Umbilical cord (tissue), 1 donor: ENCODE measurements at regions not wholly inside any gene's neighbourhood (a gene's known extent, or its start where the extent isn't known, plus 50 kb on each side); places are given as distances from the start of the nearest gene placed in this dataset.

Source experiments
- DNase-seq: peaks from one replicate; pipeline ENCODE4 v3.0.0-alpha.2; 2015; ENCODE audit warnings: low spot score

DNA sequence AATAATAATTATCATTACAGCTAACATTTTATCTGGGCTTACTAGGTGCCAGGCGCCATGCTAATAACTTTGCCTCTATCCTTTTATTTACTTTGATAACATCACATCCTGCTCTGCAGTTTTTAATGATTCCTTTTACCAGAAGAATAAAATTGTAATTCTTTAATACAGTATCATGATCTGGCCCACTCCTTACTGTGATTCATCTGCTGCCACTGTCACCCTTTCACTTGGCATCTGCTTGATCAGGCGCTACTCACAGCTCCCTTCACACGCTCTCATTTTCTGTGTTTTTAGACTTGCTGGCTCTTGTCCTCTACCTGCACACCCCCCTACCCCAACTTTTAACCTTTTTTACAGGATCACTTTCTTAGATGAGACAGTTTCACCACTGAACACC, 167.5 kb downstream of the NTMT2 start:
- DNase-seq = no peak

DNA sequence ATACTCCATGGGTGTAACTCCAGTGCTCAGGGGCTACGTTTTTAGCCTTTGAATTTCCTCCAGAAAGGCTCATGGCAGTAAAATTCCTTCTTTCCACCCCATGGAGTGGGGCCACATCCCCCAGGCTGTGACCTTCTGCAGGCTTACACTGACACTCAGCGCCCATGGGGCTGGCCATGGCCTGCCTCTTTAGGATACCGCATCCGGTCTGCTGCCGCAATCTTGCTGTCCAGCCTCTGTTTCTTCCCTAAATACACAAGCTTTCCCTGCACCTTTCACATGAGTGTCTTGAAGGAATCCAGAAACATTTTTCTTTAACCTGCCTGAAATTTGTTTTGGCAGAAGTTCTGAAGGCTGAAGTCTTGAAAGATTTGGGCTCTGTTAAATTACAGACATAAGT, 170.5 kb downstream of the NTMT2 start:
- peak; percentile 14 for DNase-seq

DNA sequence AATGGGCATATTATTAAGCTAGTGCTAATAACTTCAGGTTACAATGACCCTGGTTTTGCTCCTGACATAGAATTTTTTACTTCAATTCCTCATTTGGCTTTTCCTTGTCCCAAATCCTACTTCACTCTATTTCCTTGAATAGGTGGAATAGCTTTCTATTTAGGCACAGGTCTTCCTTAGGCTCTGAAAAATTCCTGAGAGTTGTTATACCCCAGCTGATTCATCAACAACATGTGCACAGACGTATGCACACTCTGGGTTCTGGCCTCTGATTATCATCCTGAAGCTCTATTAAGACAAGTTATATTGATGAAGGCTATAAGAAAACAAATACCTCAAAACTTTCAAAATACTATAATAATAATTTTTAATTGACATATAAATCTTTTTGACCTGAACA, 172.4 kb downstream of the NTMT2 start:
- DNase-seq = no peak

DNA sequence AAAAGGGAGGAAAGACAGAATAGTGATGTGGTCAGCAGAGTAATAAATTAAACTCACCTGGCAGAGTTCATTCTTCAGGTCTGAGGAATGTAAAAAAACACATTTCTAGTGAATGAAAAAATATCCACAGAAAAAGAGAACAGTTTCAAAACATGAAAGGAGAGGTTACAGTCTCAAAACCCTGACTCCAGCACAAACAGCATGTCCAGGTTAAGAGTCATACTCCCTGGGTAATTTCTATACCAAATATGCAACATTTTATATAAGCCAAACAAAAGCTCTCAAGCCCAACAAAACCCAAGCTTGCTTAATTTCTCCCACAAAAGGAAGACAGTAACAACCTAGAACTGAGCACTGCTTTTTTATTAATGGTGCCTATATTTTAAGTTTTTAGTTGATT, 173.0 kb downstream of the NTMT2 start:
- no peak for DNase-seq

DNA sequence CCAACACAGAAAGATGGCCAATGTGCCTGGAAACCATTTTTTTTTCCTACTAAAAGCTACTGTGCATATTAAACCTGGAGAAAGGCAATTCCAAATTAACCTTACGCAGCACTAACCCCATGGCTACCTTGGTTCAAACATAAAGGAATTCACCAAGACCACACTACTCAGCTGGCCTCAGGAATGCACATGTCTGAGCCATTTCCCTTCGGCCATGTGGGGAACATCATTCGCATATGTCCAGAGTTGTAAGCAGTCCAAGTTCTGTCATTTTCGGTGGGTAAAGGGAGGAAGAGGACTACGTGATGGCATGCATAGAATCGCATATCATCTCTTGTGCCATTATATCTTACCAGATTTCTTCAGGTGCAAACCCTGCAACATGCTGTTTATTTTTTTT, 175.4 kb downstream of the NTMT2 start:
- no peak for DNase-seq

DNA sequence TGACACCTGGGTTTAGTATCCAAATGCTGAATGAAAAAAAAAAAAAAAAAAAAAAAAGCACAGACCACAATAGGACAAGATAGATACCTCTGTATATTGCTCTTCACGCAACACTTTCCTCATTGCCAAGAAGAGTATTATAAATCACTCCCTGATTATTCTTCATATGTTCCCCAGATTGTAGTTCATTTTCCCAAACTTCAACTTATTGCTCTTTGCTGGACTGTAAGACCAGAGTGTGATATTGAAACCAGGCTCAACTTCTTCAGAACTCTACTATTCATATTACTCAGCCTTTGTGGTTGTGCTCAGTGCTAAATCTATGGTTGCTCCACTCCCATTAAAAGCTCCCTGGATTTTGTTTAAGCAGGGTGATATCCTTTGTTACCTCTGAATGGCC, 180.4 kb downstream of the NTMT2 start:
- no peak for DNase-seq

DNA sequence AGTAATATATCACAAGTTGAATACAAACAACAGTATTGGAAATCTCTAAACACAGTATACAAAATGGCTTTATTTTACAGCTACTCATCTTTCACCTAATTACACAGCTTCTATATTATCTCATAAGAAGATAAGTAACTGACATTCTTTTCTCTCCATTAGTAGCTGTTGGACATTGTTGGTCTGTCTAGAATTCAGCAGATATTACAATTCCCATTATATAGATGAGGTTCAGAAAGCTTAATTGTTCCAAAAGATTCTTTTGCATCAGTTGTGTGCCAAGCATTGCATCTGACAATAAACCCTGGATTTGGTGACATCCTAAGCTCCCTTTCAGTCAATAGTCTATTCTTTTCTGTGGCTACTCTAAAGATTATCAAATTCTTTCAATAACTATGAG, 187.0 kb downstream of the NTMT2 start:
- no peak for DNase-seq

DNA sequence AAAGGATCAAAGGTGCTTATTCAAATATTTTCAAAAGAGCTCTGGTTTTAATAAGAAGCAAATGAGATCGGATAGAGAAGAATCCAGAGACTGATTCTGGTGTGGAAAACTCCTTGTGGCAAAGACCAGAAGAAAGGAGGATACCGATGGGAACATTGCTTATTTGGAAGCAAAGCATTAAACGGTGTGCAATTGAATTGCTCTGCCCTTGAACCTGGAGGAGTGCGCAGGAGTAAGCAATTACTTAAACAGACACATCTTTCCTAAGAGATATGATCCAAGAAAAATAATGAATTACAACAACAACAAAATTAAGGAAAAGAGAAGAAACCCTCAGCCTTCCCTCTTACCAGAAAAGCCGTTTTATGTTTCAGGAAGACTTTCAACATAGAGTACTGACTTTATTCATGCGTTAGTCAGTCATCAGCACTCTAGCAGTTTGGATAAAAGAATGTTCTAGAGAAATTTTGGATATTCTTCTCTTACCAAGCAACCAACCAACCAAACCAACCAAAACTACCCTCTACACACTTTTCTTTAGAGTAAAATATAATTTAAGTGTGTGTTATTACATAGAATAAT, 191.7 kb downstream of the NTMT2 start:
- DNase-seq = no peak

DNA sequence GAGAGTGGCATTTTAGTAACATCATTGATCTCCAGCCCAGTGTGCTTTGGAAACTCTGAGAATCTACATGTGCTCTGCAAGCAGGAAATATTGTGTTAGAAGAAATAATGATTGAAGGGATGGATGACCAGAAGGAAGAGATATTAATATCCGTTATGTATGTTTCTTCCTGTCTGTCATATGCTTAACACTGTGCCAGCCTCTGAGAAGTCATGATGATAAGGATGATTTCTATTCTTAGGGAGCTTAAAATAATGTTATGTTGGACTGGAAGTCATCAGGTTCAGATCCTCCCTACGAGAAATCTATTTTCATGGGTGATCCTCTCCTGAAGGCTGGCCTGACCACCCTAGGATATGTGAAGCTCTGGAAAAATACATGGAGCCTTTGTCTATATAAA, 192.4 kb upstream of the GORAB start:
- no peak for DNase-seq

DNA sequence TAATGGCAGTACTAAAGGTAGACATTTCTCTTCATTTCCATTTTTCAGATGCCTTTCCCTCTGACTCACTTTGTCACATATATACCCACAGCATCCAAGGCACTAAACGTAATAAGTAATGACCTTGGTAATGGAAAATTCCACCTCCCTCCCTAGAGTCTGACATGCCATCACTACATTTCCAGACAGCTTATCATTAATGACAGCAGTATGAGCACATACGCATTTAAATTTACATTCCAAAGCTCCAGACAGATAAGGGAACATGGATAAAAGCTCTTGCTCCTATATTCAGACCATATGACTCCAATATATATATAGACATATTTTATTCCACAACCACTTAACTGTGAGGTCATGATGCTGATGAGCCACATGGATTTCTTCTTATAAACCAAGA, 191.7 kb upstream of the GORAB start:
- DNase-seq = peak; percentile 14

DNA sequence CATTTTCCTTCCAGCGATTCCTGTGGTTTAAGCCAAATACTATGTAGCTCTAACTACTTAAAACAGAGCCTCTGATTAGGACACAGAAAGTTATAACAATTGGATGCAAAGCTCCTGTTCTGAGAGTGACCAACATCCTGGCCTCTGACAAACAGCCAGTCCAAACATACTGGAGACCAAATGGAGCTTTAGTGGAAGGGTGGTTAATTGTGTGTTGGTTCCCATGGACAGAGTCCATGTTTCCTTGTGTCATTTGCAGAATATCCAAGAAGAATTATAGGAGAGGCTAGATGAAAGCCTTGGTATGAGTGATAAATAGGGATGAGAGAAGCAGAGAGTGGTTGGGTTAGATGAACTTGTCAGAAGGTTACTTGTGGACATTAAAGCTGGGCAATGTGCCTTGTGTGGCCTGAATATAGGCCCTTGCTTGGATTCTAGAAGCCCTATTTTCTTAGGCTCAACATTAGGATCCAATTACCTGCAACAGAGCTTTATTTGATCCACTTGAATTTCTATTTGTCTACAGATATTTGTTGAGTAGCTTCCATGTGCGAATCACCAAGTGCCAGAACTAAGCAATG, 180.5 kb upstream of the GORAB start:
- DNase-seq = no peak

DNA sequence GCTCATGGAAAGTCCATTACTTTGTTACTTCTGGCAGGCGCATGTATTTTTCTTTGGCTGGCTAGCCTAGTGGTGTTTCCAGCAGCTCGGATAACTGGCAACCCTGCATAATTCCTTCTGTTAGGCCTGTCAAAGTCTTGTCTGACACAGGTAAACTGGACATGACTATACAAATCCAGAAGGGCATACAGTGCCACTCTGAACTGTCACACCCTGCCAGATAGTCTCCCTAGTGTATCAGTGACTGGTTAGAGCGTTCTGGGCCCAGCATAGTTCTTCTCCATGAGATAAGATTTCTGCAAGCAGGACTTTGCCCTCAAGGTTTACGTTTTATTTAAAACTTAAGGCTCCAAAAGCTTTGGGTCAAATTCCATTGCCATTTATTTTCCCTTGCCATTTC, 177.7 kb upstream of the GORAB start:
- DNase-seq = no peak

DNA sequence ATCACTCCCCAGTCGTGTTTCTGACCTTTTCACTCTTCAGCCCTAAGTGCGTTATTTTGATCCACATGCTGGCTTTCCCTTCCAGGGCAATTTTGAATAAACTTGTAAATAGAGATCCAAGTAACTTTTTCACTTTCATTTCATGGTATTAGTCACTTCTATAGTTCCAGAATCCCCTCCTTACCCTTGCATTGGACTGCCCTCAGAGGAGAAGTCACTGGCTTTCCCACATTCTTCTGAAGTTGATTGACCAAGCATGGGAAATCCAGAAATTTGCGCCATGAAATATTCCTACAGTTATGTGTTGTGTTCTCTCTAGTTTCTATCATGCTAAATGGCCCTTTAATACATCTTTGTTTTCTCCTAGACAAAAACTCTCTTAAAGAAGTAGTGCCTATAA, 177.3 kb upstream of the GORAB start:
- DNase-seq = no peak

DNA sequence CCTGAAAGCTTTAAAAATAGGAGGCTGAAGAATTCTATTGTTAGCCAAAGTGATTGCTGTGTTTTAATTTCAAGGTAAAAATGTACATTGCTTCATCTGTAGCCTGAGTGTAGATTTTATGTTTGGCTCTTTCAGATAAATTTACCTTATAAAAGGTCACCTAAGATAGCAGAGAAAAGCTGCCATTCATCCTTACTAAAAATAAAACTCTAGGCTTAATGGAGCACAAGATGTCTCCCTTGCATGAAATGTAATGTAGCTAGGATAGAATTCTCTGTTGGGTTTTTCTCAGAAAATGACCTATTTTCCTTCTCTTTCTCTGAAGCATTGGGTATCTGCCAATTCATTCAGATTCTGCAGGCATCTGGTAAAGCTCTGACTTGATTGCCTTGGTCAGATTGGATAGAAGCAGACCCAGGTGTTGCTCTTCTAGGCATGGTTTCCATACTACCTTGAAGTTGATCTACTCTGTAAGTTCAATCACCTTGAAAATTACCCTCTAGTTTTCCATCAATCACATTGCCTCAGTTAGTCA, 176.6 kb upstream of the GORAB start:
- DNase-seq = peak; percentile 4

DNA sequence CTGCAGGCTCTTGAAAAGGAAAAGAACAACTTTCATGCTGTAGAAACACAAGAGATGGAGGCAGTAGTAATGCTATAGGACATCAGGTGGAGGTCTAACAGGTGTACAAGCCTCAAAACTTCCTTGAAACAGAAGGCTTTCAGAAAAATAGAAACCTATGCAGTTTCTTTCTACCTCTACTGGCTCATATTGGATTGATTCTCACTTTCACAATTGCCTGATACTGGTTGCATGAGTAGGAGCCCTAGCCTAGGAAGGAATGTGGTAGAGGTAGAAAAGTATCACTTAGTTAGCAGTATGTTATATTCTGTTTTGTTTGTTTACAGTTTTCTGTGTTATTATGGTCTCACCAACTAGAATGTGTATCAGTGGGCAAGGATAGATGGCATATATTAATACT, 175.4 kb upstream of the GORAB start:
- DNase-seq = no peak

DNA sequence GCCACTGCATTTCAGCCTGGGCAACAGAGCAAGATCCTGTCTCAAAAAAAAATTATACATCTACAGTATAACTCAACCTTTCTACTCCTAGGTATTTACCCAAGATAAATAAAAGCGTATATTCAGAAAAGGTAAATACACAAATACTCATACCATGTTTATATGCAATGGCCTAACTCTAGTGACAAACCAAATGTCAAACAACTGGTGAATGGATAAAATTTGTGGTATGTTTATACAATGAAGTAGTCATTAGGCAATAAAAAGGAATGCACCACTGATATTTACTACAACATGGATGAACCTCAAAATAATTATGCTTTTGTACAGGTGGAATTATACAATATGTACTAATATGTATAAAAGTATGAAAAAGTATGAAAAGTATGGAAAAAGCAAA, 174.2 kb upstream of the GORAB start:
- DNase-seq = no peak

DNA sequence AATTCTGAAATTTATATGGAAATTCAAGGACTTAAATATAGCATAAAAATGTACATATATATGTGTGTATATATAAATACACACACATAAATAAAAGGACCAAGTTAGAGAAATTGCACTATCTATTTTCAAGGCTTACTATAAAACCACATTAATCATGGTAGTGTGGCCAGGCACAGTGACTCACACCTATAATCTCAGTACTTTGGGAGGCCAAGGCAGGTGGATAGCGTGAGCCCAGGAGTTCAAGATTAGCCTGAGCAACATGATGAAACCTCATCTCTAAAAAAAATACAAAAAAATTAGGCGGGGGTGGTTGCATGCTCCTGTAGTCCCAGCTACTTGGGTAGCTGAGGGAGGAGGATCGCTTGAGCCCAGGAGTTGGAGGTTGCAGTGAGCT, 171.4 kb upstream of the GORAB start:
- no peak for DNase-seq

DNA sequence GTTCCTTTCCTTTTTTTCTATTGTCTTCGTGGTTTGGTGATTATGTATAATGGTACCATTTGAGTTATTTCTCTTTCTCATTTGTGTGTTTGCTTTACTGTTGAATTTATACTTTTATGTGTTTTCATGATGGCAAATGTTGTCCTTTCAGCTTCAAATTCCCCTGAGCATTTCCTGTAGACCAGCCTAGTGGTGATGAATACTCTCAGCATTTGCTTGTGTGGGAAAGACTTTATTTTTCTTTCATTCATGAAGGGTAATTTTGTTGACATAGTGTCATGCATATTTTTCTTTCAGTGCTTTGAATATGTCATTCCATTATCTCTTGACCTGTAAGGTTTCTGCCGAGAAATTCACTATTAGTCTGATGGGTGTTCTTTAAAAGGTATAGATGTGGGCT, 166.6 kb upstream of the GORAB start:
- no peak for DNase-seq

DNA sequence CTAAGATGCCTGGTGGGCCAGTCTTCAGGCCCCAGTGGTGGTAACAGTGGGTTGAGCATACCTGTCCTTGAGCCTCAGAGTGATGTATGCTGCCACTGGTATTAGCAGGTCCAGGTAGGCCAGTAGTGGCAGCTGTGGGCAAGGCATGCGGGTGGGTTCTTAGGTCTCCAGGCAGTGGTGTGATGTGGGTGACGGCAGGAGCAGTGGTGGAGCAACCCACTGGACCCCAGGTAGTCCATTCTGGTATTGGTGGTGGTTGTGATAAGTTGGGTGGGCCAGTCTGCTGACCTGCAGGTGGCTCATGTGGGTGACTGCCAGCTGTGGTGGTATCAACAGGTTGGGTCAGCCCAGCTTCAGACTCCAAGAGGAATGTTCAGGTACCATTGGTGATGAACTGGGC, 165.0 kb upstream of the GORAB start:
- no peak for DNase-seq

DNA sequence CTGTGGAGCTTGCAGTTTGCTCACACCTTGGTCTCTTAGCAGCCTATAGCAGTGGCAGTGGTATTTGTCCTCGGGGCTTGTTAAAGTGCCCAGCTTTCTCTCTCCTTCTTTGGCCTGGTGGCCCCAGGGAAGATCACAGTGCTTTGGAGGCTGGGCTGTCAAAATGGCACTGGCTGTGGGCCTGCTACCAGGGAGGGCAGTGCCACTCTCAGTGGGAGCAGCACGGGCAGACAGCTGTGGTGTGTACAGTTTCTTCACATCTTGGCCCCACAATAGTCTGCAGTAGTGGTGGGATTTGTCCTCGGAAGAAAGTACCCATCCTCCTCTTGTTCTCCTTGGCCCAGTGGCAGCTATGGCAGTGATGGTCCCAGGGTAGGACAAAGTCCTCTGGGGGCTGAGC, 164.4 kb upstream of the GORAB start:
- DNase-seq = no peak

DNA sequence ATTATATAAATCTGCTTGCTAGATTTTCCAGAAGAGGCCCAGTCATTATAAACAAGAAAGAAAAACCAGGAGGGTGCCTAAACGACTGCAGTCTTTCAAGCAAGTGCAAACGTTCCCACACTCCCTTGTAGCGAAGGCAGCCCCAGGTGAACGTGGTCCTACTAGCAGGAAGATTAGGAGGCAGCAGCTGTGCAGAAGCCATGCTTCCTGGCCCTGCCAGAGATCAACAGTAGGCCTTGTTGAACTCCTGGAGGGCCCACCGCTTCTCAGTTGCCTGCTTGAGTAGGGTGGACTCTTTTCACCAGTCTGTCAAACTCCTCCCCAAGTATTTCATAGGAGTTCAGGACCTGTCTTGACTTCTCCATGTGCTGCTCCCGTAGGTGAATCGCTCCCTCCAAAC, 163.0 kb upstream of the GORAB start:
- DNase-seq = no peak

DNA sequence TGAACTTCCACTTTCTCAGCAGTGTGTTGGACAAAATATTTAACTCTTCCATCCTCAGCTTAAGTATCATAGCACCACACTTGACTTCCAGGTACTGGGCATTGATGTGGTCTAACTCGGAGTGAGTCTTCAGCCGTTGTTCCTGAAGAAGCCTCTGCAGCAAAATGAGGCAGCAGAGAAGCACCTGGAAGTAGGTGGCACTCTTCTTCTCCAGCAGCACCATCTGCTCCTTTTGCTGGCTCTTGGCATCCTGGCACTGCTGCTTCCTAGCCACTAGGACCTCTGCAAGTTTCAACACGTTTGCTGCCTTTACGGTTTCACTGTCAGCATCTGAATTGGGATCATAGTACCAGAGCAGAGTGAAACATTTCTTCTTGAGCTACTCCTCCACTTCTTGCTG, 162.5 kb upstream of the GORAB start:
- DNase-seq = no peak

DNA sequence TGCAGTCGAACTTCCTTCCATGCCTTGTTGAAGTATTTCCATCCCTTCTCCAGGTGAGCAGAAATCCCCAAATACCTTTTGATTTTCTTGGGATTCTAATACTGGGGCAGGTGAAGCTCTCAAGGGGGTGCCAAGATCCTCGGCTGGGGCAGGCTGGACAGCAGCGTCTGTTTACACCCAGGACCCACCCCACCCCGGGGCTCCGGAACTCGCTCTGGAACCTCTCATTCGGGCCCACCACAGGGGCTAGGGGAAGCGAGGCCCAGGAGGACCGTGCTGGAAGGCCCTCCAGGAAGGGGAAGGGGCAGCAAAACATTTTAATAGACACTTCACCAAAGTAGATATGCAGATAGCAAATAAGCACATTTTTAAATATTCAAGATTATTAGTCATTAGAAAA, 161.9 kb upstream of the GORAB start:
- no peak for DNase-seq

DNA sequence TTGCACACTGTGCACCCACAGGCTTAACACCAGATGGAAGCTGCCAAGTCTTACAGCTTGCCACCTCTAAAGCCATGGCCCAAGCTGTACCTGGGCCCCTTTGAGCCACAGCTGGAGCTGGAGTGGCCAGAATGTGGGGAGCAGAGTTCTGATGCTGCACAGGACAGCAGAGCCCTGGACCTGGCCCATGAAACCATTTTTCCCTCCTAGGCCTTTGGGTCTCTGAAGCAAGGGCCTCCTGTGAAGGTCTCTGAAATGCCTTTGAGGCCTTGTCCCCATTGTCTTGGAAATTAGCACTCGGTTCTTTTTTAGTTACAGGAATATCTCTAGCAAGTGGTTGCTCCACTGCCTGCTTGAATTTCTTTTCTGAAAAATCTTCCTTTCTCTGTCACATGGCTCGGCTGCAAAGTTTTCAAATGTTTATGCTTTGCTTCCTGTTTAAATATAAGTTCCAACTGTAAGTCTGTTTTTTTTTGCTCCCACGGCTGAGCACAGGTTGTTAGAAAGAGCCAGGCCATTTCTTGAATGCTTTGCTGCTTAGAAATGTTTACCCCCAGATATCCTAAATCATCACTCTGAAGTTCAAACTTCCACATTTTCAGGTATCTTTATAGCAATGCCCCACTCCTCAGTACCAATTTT, 156.8 kb upstream of the GORAB start:
- no peak for DNase-seq
